IMR-90 (cell line): ENCODE measurements at regions not wholly inside any gene's neighbourhood (a gene's known extent, or its start where the extent isn't known, plus 50 kb on each side); places are given as distances from the start of the nearest gene placed in this dataset.

Source experiments
- ATAC-seq: fragments of 200-7000 bp; cut with Tn5 transposase; 2 replicates; pipeline ENCODE4 v1.9.1; 2020; ENCODE audit warnings: low read depth, mild to moderate bottlenecking, moderate library complexity
- BruUV-seq: library from RNA; stranded (reverse); fragments of 400-500 nt; replicated peaks from 2 replicates; lab custom pipeline; 2021; lab: Mats Ljungman, UMichigan
- CTCF ChIA-PET: fragments of 300-600 bp; formaldehyde crosslinking; extraction: SDS; loops from one replicate; lab custom pipeline; 2021; ENCODE audit warnings: antibody characterized with exemption; lab: Yijun Ruan, JAX
- POLR2A ChIA-PET: fragments of 300-600 bp; sonication (Branson Sonifier 250); formaldehyde crosslinking; loops from one replicate; lab custom pipeline; 2022; ENCODE audit warnings: antibody characterized with exemption; ENCODE audit not compliant: unreplicated experiment; lab: Charles Lee
- DNase-seq: peaks from one replicate; pipeline ENCODE4 v3.0.0; 2013
- H2AFZ ChIP-seq: replicated peaks from 2 replicates; pipeline ENCODE3; 2013; ENCODE audit warnings: low read length, mild to moderate bottlenecking; ENCODE audit not compliant: poor library complexity
- H2AK5ac ChIP-seq: 2 replicates; pipeline ENCODE4 v1.6.1; 2013; ENCODE audit warnings: low read depth, low read length, inconsistent platforms
- H2AK9ac ChIP-seq: replicated peaks from 2 replicates; pipeline ENCODE3; 2013; ENCODE audit warnings: mild to moderate bottlenecking, low read depth, low read length, moderate library complexity; ENCODE audit not compliant: poor library complexity
- H2BK120ac ChIP-seq: 2 replicates; pipeline ENCODE4 v1.6.1; 2013; ENCODE audit warnings: low read depth, low read length, inconsistent platforms
- H2BK15ac ChIP-seq: 3 replicates; pipeline ENCODE4 v1.6.1; 2013; ENCODE audit warnings: low read depth, low read length, inconsistent platforms
- H2BK20ac ChIP-seq: 2 replicates; pipeline ENCODE4 v1.6.1; 2013; ENCODE audit warnings: low read depth, mild to moderate bottlenecking, inconsistent platforms, low read length, moderate library complexity
- H2BK5ac ChIP-seq: 2 replicates; pipeline ENCODE4 v1.6.1; 2013; ENCODE audit warnings: mild to moderate bottlenecking, low read depth, low read length, inconsistent platforms; ENCODE audit not compliant: poor library complexity, severe bottlenecking
- H3K14ac ChIP-seq: replicated peaks from 2 replicates; pipeline ENCODE4 v1.6.1; 2013; ENCODE audit warnings: low read depth, low read length, inconsistent platforms
- H3K18ac ChIP-seq: 2 replicates; pipeline ENCODE4 v1.6.1; 2013; ENCODE audit warnings: low read depth, low read length, control low read depth
- H3K23ac ChIP-seq: 2 replicates; pipeline ENCODE4 v1.6.1; 2013; ENCODE audit warnings: low read depth, low read length, inconsistent platforms
- H3K27ac ChIP-seq: 2 replicates; pipeline ENCODE4 v1.5.1; 2013; ENCODE audit warnings: mild to moderate bottlenecking, control low read depth, low read length; ENCODE audit not compliant: insufficient read depth
- H3K27me3 ChIP-seq: 2 replicates; pipeline ENCODE4 v1.6.1; 2013; ENCODE audit warnings: low read length; ENCODE audit not compliant: control insufficient read depth, insufficient read depth
- H3K36me3 ChIP-seq: 2 replicates; pipeline ENCODE4 v1.6.1; 2013; ENCODE audit warnings: low read length, mixed read lengths; ENCODE audit not compliant: control insufficient read depth, insufficient read depth
- H3K4ac ChIP-seq: 2 replicates; pipeline ENCODE4 v1.6.1; 2013; ENCODE audit warnings: low read depth, low read length, inconsistent platforms
- H3K4me1 ChIP-seq: 2 replicates; pipeline ENCODE4 v1.6.1; 2013; ENCODE audit warnings: low read length, mixed read lengths; ENCODE audit not compliant: control insufficient read depth, insufficient read depth
- H3K4me2 ChIP-seq: 2 replicates; pipeline ENCODE4 v1.6.1; 2013; ENCODE audit warnings: low read depth, mild to moderate bottlenecking, control low read depth, low read length, moderate library complexity
- H3K4me3 ChIP-seq: 2 replicates; pipeline ENCODE4 v1.5.1; 2013; ENCODE audit warnings: low read depth, mild to moderate bottlenecking, control low read depth, low read length, moderate library complexity; ENCODE audit not compliant: insufficient read depth
- H3K56ac ChIP-seq: 2 replicates; pipeline ENCODE4 v1.6.1; 2013; ENCODE audit warnings: low read length, inconsistent platforms; ENCODE audit not compliant: insufficient read depth; ENCODE audit errors: extremely low read depth
- H3K79me1 ChIP-seq, 2 experiments: 2 replicates each; pipeline ENCODE4 v1.6.1; 2013; ENCODE audit warnings: low read length in 2 of 2, inconsistent platforms in 1 of 2, low read depth in 1 of 2
- H3K9ac ChIP-seq: 2 replicates; pipeline ENCODE4 v1.6.1; 2013; ENCODE audit warnings: low read depth, low read length, control low read depth
- H3K9me1 ChIP-seq: 2 replicates; pipeline ENCODE4 v1.6.1; 2013; ENCODE audit warnings: low read length, inconsistent platforms; ENCODE audit not compliant: insufficient read depth
- H3K9me3 ChIP-seq: 2 replicates; pipeline ENCODE4 v1.6.1; 2013; ENCODE audit warnings: low read length; ENCODE audit not compliant: control insufficient read depth, insufficient read depth
- H4K20me1 ChIP-seq: 2 replicates; pipeline ENCODE4 v1.6.1; 2013; ENCODE audit warnings: low read length, inconsistent platforms; ENCODE audit not compliant: insufficient read depth
- H4K5ac ChIP-seq: 2 replicates; pipeline ENCODE4 v1.6.1; 2013; ENCODE audit warnings: mild to moderate bottlenecking, low read depth, low read length, control low read depth
- H4K8ac ChIP-seq, 2 experiments: 2 replicates each; pipeline ENCODE4 v1.6.1; 2013; ENCODE audit warnings: low read depth in 2 of 2, low read length in 2 of 2, control low read depth in 1 of 2, inconsistent platforms in 1 of 2
- H4K91ac ChIP-seq: 2 replicates; pipeline ENCODE4 v1.6.1; 2013; ENCODE audit warnings: low read depth, low read length, inconsistent platforms; ENCODE audit not compliant: insufficient read depth
- BHLHE40 ChIP-seq: fragments of 150-350 bp; IDR thresholded peaks from 2 replicates; pipeline ENCODE4 v1.6.1; 2016; ENCODE audit warnings: mild to moderate bottlenecking, low read depth, low read length
- CEBPB ChIP-seq: IDR thresholded peaks from 2 replicates; pipeline ENCODE4 v1.6.1; 2012; ENCODE audit warnings: low read depth, low read length, improper control_type of control experiment
- CHD1 ChIP-seq: IDR thresholded peaks from 2 replicates; pipeline ENCODE4 v1.6.1; 2012; ENCODE audit warnings: low read depth, low read length, improper control_type of control experiment
- FOS ChIP-seq: fragments of 150-350 bp; IDR thresholded peaks from 2 replicates; pipeline ENCODE4 v1.6.1; 2016; ENCODE audit warnings: low read depth, low read length
- MAFK ChIP-seq: IDR thresholded peaks from 2 replicates; pipeline ENCODE4 v1.6.1; 2012; ENCODE audit warnings: low read depth, low read length, improper control_type of control experiment
- MAZ ChIP-seq: IDR thresholded peaks from 2 replicates; pipeline ENCODE4 v1.6.1; 2012; ENCODE audit warnings: low read depth, mild to moderate bottlenecking, low read length, improper control_type of control experiment, moderate library complexity, borderline replicate concordance
- MXI1 ChIP-seq: IDR thresholded peaks from 2 replicates; pipeline ENCODE4 v1.6.1; 2012; ENCODE audit warnings: low read depth, mild to moderate bottlenecking, low read length, moderate library complexity, borderline replicate concordance
- NFE2L2 ChIP-seq: fragments of 150-350 bp; IDR thresholded peaks from 2 replicates; pipeline ENCODE4 v1.6.1; 2016; ENCODE audit warnings: low read depth, mild to moderate bottlenecking, low read length
- POLR2A ChIP-seq: IDR thresholded peaks from 2 replicates; pipeline ENCODE4 v1.6.1; 2012; ENCODE audit warnings: mild to moderate bottlenecking, low read depth, low read length
- RAD21 ChIP-seq: IDR thresholded peaks from 2 replicates; pipeline ENCODE4 v1.6.1; 2012; ENCODE audit warnings: low read length, improper control_type of control experiment
- RCOR1 ChIP-seq: IDR thresholded peaks from 2 replicates; pipeline ENCODE4 v1.6.1; 2012; ENCODE audit warnings: mild to moderate bottlenecking, low read length, improper control_type of control experiment; ENCODE audit not compliant: insufficient replicate concordance
- RFX5 ChIP-seq: IDR thresholded peaks from 2 replicates; pipeline ENCODE4 v1.8.0; 2012; ENCODE audit warnings: low read depth, mild to moderate bottlenecking, low read length, moderate library complexity
- SMC3 ChIP-seq: fragments of 150-350 bp; IDR thresholded peaks from 2 replicates; pipeline ENCODE4 v1.6.1; 2016; ENCODE audit warnings: low read depth, mild to moderate bottlenecking, antibody characterized with exemption, low read length, moderate library complexity
- WGBS, 2 experiments: methylation state at CpG; one replicate each; pipeline versions ENCODE4 v1.1.5 to v1.1.7; 2013; ENCODE audit warnings: missing lambda C conversion rate in 2 of 2; ENCODE audit not compliant: insufficient read length in 1 of 2; ENCODE audit errors: extremely low coverage in 2 of 2; 5-methylcytosine and 5-hydroxymethylcytosine counted together
- dilution Hi-C: fragments of 300-500 bp; cut with HindIII; formaldehyde crosslinking; loops from one replicate; pipeline ENCODE4 v1.14.3; 2018; ENCODE audit warnings: low sequenced_read_pairs; ENCODE audit not compliant: unreplicated experiment
- in situ Hi-C: fragments of 300-500 bp; cut with MboI; formaldehyde crosslinking; loops from 3 replicates; pipeline ENCODE4 v1.14.3; 2019; ENCODE audit warnings: low sequenced_read_pairs, inconsistent platforms, mixed read lengths
- intact Hi-C: fragments of 100-400 bp; cut with micrococcal nuclease; formaldehyde crosslinking; loops from 2 replicates; pipeline ENCODE4 v1.10.0; 2022
- TF ChIP-seq, protein P1 (sequence below): fragments of 150-350 bp; IDR thresholded peaks from 2 replicates; pipeline ENCODE4 v1.6.1; 2017; ENCODE audit warnings: mild to moderate bottlenecking, antibody characterized with exemption, low read length, low read depth
- TF ChIP-seq, protein P2 (sequence below): fragments of 150-350 bp; IDR thresholded peaks from 2 replicates; pipeline ENCODE4 v1.6.1; 2016; ENCODE audit warnings: low read depth, mild to moderate bottlenecking, low read length, moderate library complexity, borderline replicate concordance
- TF ChIP-seq, protein P3 (sequence below): conservative IDR thresholded peaks from 2 replicates; pipeline ENCODE4 v1.5.1; 2012; ENCODE audit warnings: mild to moderate bottlenecking, low read depth, low read length, improper control_type of control experiment

DNA sequence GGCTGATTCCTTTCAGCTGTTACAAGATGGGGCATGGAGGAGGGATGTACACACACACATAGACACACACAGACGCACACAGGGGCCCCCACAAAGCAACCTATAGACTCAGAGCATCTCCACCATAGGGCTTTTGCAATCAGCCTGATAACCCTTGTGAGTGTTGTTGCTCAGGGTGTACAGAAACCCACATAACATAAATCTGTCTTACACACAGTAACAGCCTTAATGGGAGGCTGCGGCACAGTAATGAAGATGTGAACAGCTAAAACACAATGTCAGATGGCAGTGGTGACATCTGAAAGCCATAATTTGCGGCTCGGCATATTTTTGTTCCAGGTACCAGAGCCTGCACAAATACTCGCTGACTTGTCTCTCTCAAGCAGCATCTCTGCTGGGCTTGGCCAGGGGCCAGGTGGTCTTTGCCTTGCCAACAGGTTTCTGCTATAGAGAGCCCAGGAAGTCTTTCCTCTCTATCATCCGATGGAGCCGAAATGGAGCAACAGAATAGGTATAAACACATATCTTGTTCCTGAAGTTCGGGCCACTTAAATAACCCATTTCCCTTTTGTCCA lies 357.2 kb upstream of the GATB start:
- dilution Hi-C loops = no loop called here
- DNase-seq = no peak
- H3K4me2 ChIP-seq = no peak overlapping the region
- H3K27me3 ChIP-seq = peaks cover 25% of the 10 kb centered on the region
- H4K91ac ChIP-seq = no peak overlapping the region
- TF ChIP-seq, protein P1, sequence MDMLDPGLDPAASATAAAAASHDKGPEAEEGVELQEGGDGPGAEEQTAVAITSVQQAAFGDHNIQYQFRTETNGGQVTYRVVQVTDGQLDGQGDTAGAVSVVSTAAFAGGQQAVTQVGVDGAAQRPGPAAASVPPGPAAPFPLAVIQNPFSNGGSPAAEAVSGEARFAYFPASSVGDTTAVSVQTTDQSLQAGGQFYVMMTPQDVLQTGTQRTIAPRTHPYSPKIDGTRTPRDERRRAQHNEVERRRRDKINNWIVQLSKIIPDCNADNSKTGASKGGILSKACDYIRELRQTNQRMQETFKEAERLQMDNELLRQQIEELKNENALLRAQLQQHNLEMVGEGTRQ = no peak
- TF ChIP-seq, protein P2, sequence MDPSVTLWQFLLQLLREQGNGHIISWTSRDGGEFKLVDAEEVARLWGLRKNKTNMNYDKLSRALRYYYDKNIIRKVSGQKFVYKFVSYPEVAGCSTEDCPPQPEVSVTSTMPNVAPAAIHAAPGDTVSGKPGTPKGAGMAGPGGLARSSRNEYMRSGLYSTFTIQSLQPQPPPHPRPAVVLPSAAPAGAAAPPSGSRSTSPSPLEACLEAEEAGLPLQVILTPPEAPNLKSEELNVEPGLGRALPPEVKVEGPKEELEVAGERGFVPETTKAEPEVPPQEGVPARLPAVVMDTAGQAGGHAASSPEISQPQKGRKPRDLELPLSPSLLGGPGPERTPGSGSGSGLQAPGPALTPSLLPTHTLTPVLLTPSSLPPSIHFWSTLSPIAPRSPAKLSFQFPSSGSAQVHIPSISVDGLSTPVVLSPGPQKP = no peak
- TF ChIP-seq CEBPB (no peak), RCOR1 (no peak), MAFK (no peak), FOS (no peak), MAZ (no peak), RAD21 (no peak), NFE2L2 (no peak), BHLHE40 (no peak), SMC3 (no peak), POLR2A (no peak), MXI1 (no peak), RFX5 (no peak), CHD1 (no peak)
- TF ChIP-seq, protein P3, sequence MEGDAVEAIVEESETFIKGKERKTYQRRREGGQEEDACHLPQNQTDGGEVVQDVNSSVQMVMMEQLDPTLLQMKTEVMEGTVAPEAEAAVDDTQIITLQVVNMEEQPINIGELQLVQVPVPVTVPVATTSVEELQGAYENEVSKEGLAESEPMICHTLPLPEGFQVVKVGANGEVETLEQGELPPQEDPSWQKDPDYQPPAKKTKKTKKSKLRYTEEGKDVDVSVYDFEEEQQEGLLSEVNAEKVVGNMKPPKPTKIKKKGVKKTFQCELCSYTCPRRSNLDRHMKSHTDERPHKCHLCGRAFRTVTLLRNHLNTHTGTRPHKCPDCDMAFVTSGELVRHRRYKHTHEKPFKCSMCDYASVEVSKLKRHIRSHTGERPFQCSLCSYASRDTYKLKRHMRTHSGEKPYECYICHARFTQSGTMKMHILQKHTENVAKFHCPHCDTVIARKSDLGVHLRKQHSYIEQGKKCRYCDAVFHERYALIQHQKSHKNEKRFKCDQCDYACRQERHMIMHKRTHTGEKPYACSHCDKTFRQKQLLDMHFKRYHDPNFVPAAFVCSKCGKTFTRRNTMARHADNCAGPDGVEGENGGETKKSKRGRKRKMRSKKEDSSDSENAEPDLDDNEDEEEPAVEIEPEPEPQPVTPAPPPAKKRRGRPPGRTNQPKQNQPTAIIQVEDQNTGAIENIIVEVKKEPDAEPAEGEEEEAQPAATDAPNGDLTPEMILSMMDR = no peak
- no peak overlapping the region for H2BK5ac ChIP-seq
- H3K27ac ChIP-seq = no peak overlapping the region
- H2BK120ac ChIP-seq = no peak overlapping the region
- no peak overlapping the region for H4K8ac ChIP-seq
- H2AK9ac ChIP-seq = no peak overlapping the region
- no peak overlapping the region for H3K23ac ChIP-seq
- no peaks in the 10 kb centered on the region for H3K9me3 ChIP-seq
- no peaks in the 10 kb centered on the region for H3K9me1 ChIP-seq
- no peak overlapping the region for H2AK5ac ChIP-seq
- CTCF ChIA-PET = no interaction called here
- H4K20me1 ChIP-seq = no peaks in the 10 kb centered on the region
- no peak overlapping the region for H3K56ac ChIP-seq
- H2AFZ ChIP-seq = no peak overlapping the region
- 81% methylated on average over 3 of the region's 8 CpGs; no CpG with 5 or more reads in 1 of the 2 experiments for WGBS, 2 experiments
- H3K18ac ChIP-seq = no peak overlapping the region
- no TSS peak for BruUV-seq
- no peaks in the 10 kb centered on the region for H3K79me1 ChIP-seq
- no peaks in the 10 kb centered on the region for H3K36me3 ChIP-seq
- in situ Hi-C loops = no loop called here
- H3K14ac ChIP-seq = no peak overlapping the region
- H4K5ac ChIP-seq = no peak overlapping the region
- H3K9ac ChIP-seq = no peak overlapping the region
- no peak overlapping the region for H2BK15ac ChIP-seq
- no peaks in the 10 kb centered on the region for H3K4me1 ChIP-seq
- H2BK20ac ChIP-seq = no peak overlapping the region
- H3K4me3 ChIP-seq = no peak overlapping the region
- POLR2A ChIA-PET = no interaction called here
- H3K4ac ChIP-seq = no peak overlapping the region
- no peak for ATAC-seq
- intact Hi-C loops = no loop called here
